ENCODE measurements at regions not wholly inside any gene's neighbourhood (a gene's known extent, or its start where the extent isn't known, plus 50 kb on each side); places are given as distances from the start of the nearest gene placed in this dataset.

GRCh38 chr5:111013011-111013410 is 58.5 kb upstream of the TSLP start:
- TF ChIP-seq CTCF (IDR thresholded peaks at IDR 0.05) (no peak), POLR2A (IDR thresholded peaks at IDR 0.05) (no peak)

Data from tibial nerve (tissue), 3 donors.